ENCODE measurements at regions not wholly inside any gene's neighbourhood (a gene's known extent, or its start where the extent isn't known, plus 50 kb on each side); places are given as distances from the start of the nearest gene placed in this dataset.

GRCh38 chr2:30312916-30313315 is 81.6 kb downstream of the LBH start:
- no peak for TF ChIP-seq POLR2A (IDR thresholded peaks at IDR 0.05)
- TF ChIP-seq CTCF (IDR thresholded peaks at IDR 0.05) = no peak
